ENCODE measurements at regions not wholly inside any gene's neighbourhood (a gene's known extent, or its start where the extent isn't known, plus 50 kb on each side); places are given as distances from the start of the nearest gene placed in this dataset.

DNA sequence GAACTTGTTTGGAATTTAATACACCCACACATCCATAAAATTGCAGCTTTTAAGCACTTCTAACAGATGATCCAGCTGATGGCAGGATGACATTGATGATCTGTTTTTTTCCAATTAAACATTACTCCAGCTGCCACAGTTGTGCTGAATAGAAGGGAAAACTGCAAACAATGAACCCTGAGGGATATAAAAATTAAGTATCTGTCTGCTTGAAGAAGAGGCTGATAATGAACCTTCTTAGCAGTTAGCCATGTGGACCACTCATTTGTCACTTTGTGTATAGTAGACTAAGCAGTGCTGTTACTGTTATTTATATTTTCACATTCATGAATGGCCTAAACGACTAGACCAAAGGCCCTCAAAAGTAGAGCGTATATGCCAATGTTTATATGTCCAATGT is 1201.0 kb upstream of the LRRTM1 start:
- no peak overlapping the region for H3K27ac ChIP-seq (ENCODE audit: low read depth, low read length)
- no peaks in the 10 kb centered on the region for H3K27me3 ChIP-seq (ENCODE audit: insufficient read depth, low read length)
- H3K4me3 ChIP-seq (ENCODE audit: low read length) = no peak overlapping the region
- H3K4me1 ChIP-seq (ENCODE audit: insufficient read depth, low read length) = no peaks in the 10 kb centered on the region
- H3K9ac ChIP-seq (ENCODE audit: low read depth, low read length) = no peak overlapping the region
- WGBS = 100% methylated on average over 2 of the region's 2 CpGs
- H3K9me3 ChIP-seq (ENCODE audit: insufficient read depth, low read depth, low read length) = peaks cover 5% of the 10 kb centered on the region; the same call in 1 of the 2 replicates
- no peaks in the 10 kb centered on the region for H3K36me3 ChIP-seq (ENCODE audit: insufficient read depth, low read length)

DNA sequence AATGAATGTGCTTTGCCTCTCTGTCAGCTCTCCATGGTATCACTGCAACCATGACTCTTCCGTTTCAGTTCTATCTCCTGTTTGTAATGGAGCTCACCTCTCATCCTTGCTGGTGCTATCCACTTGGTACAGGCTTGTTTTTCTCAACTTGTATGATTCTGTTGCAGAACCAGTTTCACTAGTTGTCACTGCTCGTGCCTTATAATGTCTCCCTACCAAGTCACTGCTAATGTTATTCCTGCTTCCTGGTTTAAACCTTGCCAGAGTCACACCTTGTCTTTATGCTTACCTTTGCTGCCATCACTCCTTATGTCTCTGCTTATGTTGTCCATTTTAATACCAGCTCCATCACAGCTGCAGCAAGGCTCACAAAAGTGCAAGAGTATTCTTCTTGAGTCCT is 1191.0 kb upstream of the LRRTM1 start:
- Histone ChIP-seq H3K27me3 (ENCODE audit: insufficient read depth, low read length) (no peaks in the 10 kb centered on the region), H3K9ac (ENCODE audit: low read depth, low read length) (no peak overlapping the region), H3K4me3 (ENCODE audit: low read length) (no peak overlapping the region), H3K4me1 (ENCODE audit: insufficient read depth, low read length) (no peaks in the 10 kb centered on the region), H3K36me3 (ENCODE audit: insufficient read depth, low read length) (no peaks in the 10 kb centered on the region), H3K27ac (ENCODE audit: low read depth, low read length) (no peak overlapping the region), H3K9me3 (ENCODE audit: insufficient read depth, low read depth, low read length) (no peaks in the 10 kb centered on the region)
- WGBS = 94% methylated on average over 2 of the region's 2 CpGs

- Histone ChIP-seq H3K4me1 (ENCODE audit: insufficient read depth, low read length) (no peaks in the 10 kb centered on the region; the same call in 1 of the 2 replicates), H3K4me3 (ENCODE audit: low read length) (no peak overlapping the region), H3K9me3 (ENCODE audit: insufficient read depth, low read depth, low read length) (no peaks in the 10 kb centered on the region), H3K9ac (ENCODE audit: low read depth, low read length) (no peak overlapping the region), H3K36me3 (ENCODE audit: insufficient read depth, low read length) (no peaks in the 10 kb centered on the region), H3K27me3 (ENCODE audit: insufficient read depth, low read length) (no peaks in the 10 kb centered on the region), H3K27ac (ENCODE audit: low read depth, low read length) (no peak overlapping the region)
- 100% methylated on average over 3 of the region's 4 CpGs for WGBS
Observed at GRCh38 chr2:81483254-81483653, 1178.7 kb upstream of the LRRTM1 start.

- H3K4me1 ChIP-seq (ENCODE audit: insufficient read depth, low read length) = no peaks in the 10 kb centered on the region; the same call in 1 of the 2 replicates
- no peaks in the 10 kb centered on the region for H3K9me3 ChIP-seq (ENCODE audit: insufficient read depth, low read depth, low read length)
- no peak overlapping the region for H3K4me3 ChIP-seq (ENCODE audit: low read length)
- no peaks in the 10 kb centered on the region for H3K36me3 ChIP-seq (ENCODE audit: insufficient read depth, low read length)
- H3K27me3 ChIP-seq (ENCODE audit: insufficient read depth, low read length) = no peaks in the 10 kb centered on the region
- 94% methylated on average over 5 of the region's 5 CpGs for WGBS
- H3K27ac ChIP-seq (ENCODE audit: low read depth, low read length) = no peak overlapping the region
- H3K9ac ChIP-seq (ENCODE audit: low read depth, low read length) = no peak overlapping the region
Observed at GRCh38 chr2:81481994-81482368, 1177.4 kb upstream of the LRRTM1 start.

DNA sequence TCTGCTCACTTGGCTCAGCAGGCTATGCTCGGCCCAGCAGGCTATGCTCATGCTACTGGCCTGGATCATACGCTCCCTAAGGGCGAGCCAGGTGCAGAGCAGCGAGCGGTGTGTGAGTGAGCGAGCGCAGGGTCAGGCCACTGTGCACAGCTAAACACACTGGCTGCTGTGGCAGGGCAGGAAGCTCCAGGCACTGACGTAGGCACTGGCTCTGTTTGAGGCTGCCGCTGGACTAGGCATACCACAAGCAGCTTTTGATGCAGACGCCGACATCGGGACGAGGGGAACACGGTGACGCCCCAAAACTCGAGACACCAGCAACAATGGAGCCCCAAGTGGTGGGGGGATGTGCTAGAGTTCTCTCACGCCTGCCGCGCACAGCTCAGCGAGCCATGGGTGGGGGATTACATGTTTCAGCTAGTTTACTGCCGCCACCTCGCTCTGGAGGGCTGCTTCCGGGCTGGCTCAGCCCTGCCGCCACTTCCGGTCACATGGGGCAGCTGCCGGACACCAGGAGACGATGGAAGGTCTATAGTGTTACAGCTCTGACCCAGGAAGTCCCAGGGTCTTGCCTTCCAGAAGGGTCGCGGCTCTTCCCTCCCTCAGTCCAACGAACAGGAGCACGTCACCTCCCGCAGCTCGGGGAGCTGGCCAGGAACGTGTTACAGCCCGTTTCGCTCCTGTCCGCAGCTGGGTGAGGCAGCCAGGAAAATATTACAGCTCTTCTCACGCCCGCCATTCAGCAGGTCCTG is 1176.9 kb upstream of the LRRTM1 start:
- 92% methylated on average over 39 of the region's 39 CpGs for WGBS
- H3K9ac ChIP-seq (ENCODE audit: low read depth, low read length) = no peak overlapping the region
- no peak overlapping the region for H3K27ac ChIP-seq (ENCODE audit: low read depth, low read length)
- no peaks in the 10 kb centered on the region for H3K27me3 ChIP-seq (ENCODE audit: insufficient read depth, low read length)
- H3K4me1 ChIP-seq (ENCODE audit: insufficient read depth, low read length) = no peaks in the 10 kb centered on the region; the same call in 1 of the 2 replicates
- H3K9me3 ChIP-seq (ENCODE audit: insufficient read depth, low read depth, low read length) = no peaks in the 10 kb centered on the region
- no peak overlapping the region for H3K4me3 ChIP-seq (ENCODE audit: low read length)
- H3K36me3 ChIP-seq (ENCODE audit: insufficient read depth, low read length) = no peaks in the 10 kb centered on the region

DNA sequence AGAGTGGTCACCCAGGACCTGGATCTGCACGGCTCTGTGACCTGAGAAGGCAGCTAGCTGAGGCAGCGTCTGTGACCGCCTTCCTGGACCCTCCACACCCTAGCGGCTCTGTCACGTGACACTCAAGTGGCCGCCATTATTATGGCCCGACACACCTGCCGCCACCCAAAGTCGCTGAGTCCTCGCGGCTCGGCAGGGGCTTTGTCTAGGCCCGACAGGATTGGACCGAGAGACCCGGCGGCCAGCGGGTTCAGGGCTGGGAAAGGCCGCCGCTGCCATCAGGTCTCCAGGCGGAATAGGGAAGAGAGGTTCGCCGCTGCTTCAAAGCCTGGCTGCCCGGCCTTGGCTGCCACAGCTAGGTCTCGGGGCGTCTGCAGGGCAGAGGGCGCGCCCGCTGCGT is 1162.5 kb upstream of the LRRTM1 start:
- H3K4me1 ChIP-seq (ENCODE audit: insufficient read depth, low read length) = no peaks in the 10 kb centered on the region
- no peak overlapping the region for H3K27ac ChIP-seq (ENCODE audit: low read depth, low read length)
- 97% methylated on average over 29 of the region's 29 CpGs for WGBS
- no peak overlapping the region for H3K4me3 ChIP-seq (ENCODE audit: low read length)
- H3K27me3 ChIP-seq (ENCODE audit: insufficient read depth, low read length) = no peaks in the 10 kb centered on the region
- no peak overlapping the region for H3K9ac ChIP-seq (ENCODE audit: low read depth, low read length)
- no peaks in the 10 kb centered on the region for H3K36me3 ChIP-seq (ENCODE audit: insufficient read depth, low read length)
- no peaks in the 10 kb centered on the region for H3K9me3 ChIP-seq (ENCODE audit: insufficient read depth, low read depth, low read length)

GRCh38 chr2:81462420-81462819 is 1157.9 kb upstream of the LRRTM1 start:
- Histone ChIP-seq H3K9ac (ENCODE audit: low read depth, low read length) (no peak overlapping the region), H3K4me3 (ENCODE audit: low read length) (no peak overlapping the region), H3K36me3 (ENCODE audit: insufficient read depth, low read length) (no peaks in the 10 kb centered on the region), H3K27ac (ENCODE audit: low read depth, low read length) (no peak overlapping the region), H3K27me3 (ENCODE audit: insufficient read depth, low read length) (no peaks in the 10 kb centered on the region), H3K9me3 (ENCODE audit: insufficient read depth, low read depth, low read length) (0 out of 2 replicates have a peak, but pooled peaks cover 7% of the 10 kb centered on the region), H3K4me1 (ENCODE audit: insufficient read depth, low read length) (no peaks in the 10 kb centered on the region)
- 100% methylated on average over 2 of the region's 2 CpGs for WGBS

GRCh38 chr2:81445176-81445575 is 1140.6 kb upstream of the LRRTM1 start:
- 41% methylated on average over 1 of the region's 1 CpG for WGBS
- no peak overlapping the region for H3K9ac ChIP-seq (ENCODE audit: low read depth, low read length)
- no peak overlapping the region for H3K4me3 ChIP-seq (ENCODE audit: low read length)
- H3K4me1 ChIP-seq (ENCODE audit: insufficient read depth, low read length) = no peaks in the 10 kb centered on the region
- H3K9me3 ChIP-seq (ENCODE audit: insufficient read depth, low read depth, low read length) = no peaks in the 10 kb centered on the region
- no peaks in the 10 kb centered on the region for H3K36me3 ChIP-seq (ENCODE audit: insufficient read depth, low read length)
- no peak overlapping the region for H3K27ac ChIP-seq (ENCODE audit: low read depth, low read length)
- no peaks in the 10 kb centered on the region for H3K27me3 ChIP-seq (ENCODE audit: insufficient read depth, low read length)

DNA sequence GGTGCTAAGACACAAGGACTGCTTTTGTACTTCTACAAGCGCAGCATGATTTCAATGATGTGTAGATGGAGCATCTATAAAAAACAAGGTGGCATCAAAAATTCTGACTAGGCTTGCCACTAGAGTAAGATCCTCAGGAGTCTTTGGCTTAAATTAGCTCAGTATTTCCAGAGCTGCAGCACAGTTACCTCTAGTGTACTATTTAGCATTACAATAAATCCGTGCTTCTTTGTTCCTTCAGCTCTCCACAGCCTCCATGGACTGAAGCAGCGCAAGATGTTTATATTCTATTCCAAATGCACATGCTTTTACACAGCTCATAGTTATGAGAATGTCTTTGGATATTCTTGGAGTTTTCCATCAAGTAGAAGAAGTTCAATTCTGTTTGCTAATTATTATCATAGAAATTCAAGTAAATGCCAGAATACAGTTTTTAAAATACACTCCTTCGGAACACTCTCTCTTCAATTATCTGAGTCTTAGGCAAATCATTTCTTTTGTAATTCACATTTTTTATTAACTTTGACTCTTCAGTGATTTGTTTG is 1133.0 kb upstream of the LRRTM1 start:
- no peak overlapping the region for H3K9ac ChIP-seq (ENCODE audit: low read depth, low read length)
- H3K27ac ChIP-seq (ENCODE audit: low read depth, low read length) = no peak overlapping the region
- H3K9me3 ChIP-seq (ENCODE audit: insufficient read depth, low read depth, low read length) = no peaks in the 10 kb centered on the region
- no peak overlapping the region for H3K4me3 ChIP-seq (ENCODE audit: low read length)
- WGBS = 81% methylated on average over 3 of the region's 4 CpGs
- no peaks in the 10 kb centered on the region for H3K27me3 ChIP-seq (ENCODE audit: insufficient read depth, low read length)
- H3K36me3 ChIP-seq (ENCODE audit: insufficient read depth, low read length) = no peaks in the 10 kb centered on the region
- peaks cover 8% of the 10 kb centered on the region for H3K4me1 ChIP-seq (ENCODE audit: insufficient read depth, low read length)

DNA sequence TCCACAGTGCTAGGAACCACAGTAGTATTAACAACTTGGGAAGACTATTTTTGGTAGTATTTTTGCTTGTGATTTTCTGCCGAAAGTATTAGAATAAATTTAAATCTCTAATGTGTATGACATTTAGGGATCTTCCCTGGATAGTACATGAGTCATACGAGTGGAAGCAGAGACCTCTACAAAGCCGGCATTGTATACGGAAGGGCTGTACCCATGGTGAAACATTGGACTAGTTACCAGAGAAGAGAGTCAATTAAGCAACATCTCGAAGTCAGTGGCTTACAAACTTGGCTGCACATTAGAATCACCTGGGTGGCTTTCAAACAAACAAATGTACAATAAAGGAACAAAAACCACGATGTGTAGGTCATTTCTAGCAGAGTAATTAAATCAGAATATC is 1131.7 kb upstream of the LRRTM1 start:
- 90% methylated on average over 6 of the region's 6 CpGs for WGBS
- H3K9me3 ChIP-seq (ENCODE audit: insufficient read depth, low read depth, low read length) = no peaks in the 10 kb centered on the region
- H3K27me3 ChIP-seq (ENCODE audit: insufficient read depth, low read length) = no peaks in the 10 kb centered on the region
- H3K36me3 ChIP-seq (ENCODE audit: insufficient read depth, low read length) = no peaks in the 10 kb centered on the region
- H3K4me1 ChIP-seq (ENCODE audit: insufficient read depth, low read length) = peaks cover 8% of the 10 kb centered on the region
- no peak overlapping the region for H3K4me3 ChIP-seq (ENCODE audit: low read length)
- H3K27ac ChIP-seq (ENCODE audit: low read depth, low read length) = no peak overlapping the region
- no peak overlapping the region for H3K9ac ChIP-seq (ENCODE audit: low read depth, low read length)

DNA sequence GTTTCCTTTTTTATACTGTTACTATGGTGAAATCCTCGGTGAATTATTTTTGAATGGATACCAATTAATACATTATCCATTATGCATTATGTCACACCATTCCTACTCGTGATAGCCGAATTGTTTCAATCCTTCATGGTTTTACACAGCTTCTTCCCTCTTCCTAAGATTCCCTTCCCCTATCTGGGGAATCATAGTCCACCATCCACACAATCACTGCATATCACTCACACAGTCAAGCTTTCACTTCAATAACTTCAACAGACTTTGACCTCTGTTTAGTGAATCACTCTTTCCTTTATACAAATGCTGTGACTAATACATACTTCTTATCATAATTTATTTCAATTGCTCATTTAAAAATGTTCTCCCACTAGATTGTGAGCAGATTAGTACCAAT is 1108.1 kb upstream of the LRRTM1 start:
- H3K27ac ChIP-seq (ENCODE audit: low read depth, low read length) = no peak overlapping the region

More for the DNA sequence above, 1108.1 kb upstream of the LRRTM1 start:
- no peak overlapping the region for H3K9ac ChIP-seq (ENCODE audit: low read depth, low read length)
- no peaks in the 10 kb centered on the region for H3K36me3 ChIP-seq (ENCODE audit: insufficient read depth, low read length)
- no peaks in the 10 kb centered on the region for H3K27me3 ChIP-seq (ENCODE audit: insufficient read depth, low read length)
- H3K9me3 ChIP-seq (ENCODE audit: insufficient read depth, low read depth, low read length) = no peaks in the 10 kb centered on the region
- H3K4me1 ChIP-seq (ENCODE audit: insufficient read depth, low read length) = no peaks in the 10 kb centered on the region
- WGBS = 68% methylated on average over 2 of the region's 3 CpGs
- no peak overlapping the region for H3K4me3 ChIP-seq (ENCODE audit: low read length)

Measured in HUES64 (cell line).